ENCODE measurements at regions not wholly inside any gene's neighbourhood (a gene's known extent, or its start where the extent isn't known, plus 50 kb on each side); places are given as distances from the start of the nearest gene placed in this dataset.
"Not testable (repeated sequence)": the region's sequence is repeated elsewhere in the genome, so short reads cannot be mapped to it uniquely, and the experiment has no call there.

- TF ChIP-seq ZBTB21 (tag by site-specific recombination; IDR thresholded peaks at IDR 0.05): no peak
- TF ChIP-seq SP2 (tag by site-specific recombination; IDR thresholded peaks at IDR 0.05): no peak
- no peak for TF ChIP-seq ZNF302 (tag by site-specific recombination; IDR thresholded peaks at IDR 0.05; ENCODE audit: low read depth)
- TF ChIP-seq BCL11B (tag by site-specific recombination; IDR thresholded peaks at IDR 0.05; ENCODE audit: low read depth): no peak
- no peak for TF ChIP-seq ZBTB20 (tag by site-specific recombination; IDR thresholded peaks at IDR 0.05)
- no peak for TF ChIP-seq BCL6B (tag by site-specific recombination; IDR thresholded peaks at IDR 0.05)
- TF ChIP-seq ELK4 (IDR thresholded peaks at IDR 0.05; ENCODE audit: borderline replicate concordance, low read depth, low read length): no peak
- TF ChIP-seq ZNF266 (tag by site-specific recombination; IDR thresholded peaks at IDR 0.05; ENCODE audit: low read depth): no peak
- TF ChIP-seq ZNF26 (tag by site-specific recombination; IDR thresholded peaks at IDR 0.05): no peak
- TF ChIP-seq ZNF10 (tag by site-specific recombination; IDR thresholded peaks at IDR 0.05): no peak
- no peak for TF ChIP-seq ZNF23 (tag by site-specific recombination; IDR thresholded peaks at IDR 0.05; ENCODE audit: borderline replicate concordance)
- no peak for TF ChIP-seq ZSCAN18 (tag by site-specific recombination; IDR thresholded peaks at IDR 0.05)
- no peak for TF ChIP-seq ZNF626 (tag by site-specific recombination; IDR thresholded peaks at IDR 0.05)
- no peak for TF ChIP-seq EGR2 (tag by site-specific recombination; IDR thresholded peaks at IDR 0.05; ENCODE audit: low read depth)
- TF ChIP-seq ZNF398 (tag by site-specific recombination; IDR thresholded peaks at IDR 0.05): no peak
- TF ChIP-seq ZNF140 (tag by site-specific recombination; IDR thresholded peaks at IDR 0.05): no peak
- TF ChIP-seq KLF7 (tag by site-specific recombination; IDR thresholded peaks at IDR 0.05; ENCODE audit: borderline replicate concordance): no peak
- TF ChIP-seq ZNF157 (tag by site-specific recombination; IDR thresholded peaks at IDR 0.05): no peak
- no peaks in the 10 kb centered on the region for H3K36me3 ChIP-seq (ENCODE audit: control insufficient read depth in 2 of 2, insufficient read depth in 1 of 2, low read length in 2 of 2)
- no peaks in the 10 kb centered on the region for H3K9me3 ChIP-seq (ENCODE audit: control insufficient read depth, insufficient read depth, low read depth, low read length)
- H3K27ac ChIP-seq (ENCODE audit: extremely low read depth, low read depth, low read length): no peak overlapping the region
- POLR2A ChIA-PET: no interaction called here
- CTCF ChIA-PET: no interaction called here
- H3K4me3 ChIP-seq (ENCODE audit: low read depth, low read length): no peak overlapping the region
- no peaks in the 10 kb centered on the region for H3K4me1 ChIP-seq (ENCODE audit: control insufficient read depth, insufficient read depth, low read length)
These were observed 469.6 kb upstream of the NFIA start for GRCh38 chr1:60612790-60613189.

- CTCF ChIA-PET: interaction anchor here (0.6 kb wide), 1 partner anchor 82 kb away, joined by 3 read pairs; no protein-coding TSS in a partner anchor
- POLR2A ChIA-PET; H3K4me1 ChIP-seq (ENCODE audit: control insufficient read depth, insufficient read depth, low read length); H3K9me3 ChIP-seq (ENCODE audit: control insufficient read depth, insufficient read depth, low read depth, low read length); H3K27ac ChIP-seq (ENCODE audit: extremely low read depth, low read depth, low read length); H3K36me3 ChIP-seq (ENCODE audit: control insufficient read depth in 2 of 2, insufficient read depth in 1 of 2, low read length in 2 of 2); H3K4me3 ChIP-seq (ENCODE audit: low read depth, low read length): not testable (repeated sequence)
- peak; percentile 58; the same call in 1 of the 2 replicates for TF ChIP-seq ZNF146 (tag by site-specific recombination; IDR thresholded peaks at IDR 0.05)
- TF ChIP-seq ZNF280D (tag by site-specific recombination; IDR thresholded peaks at IDR 0.05): 0 out of 2 replicates have a peak, but pooled peaks have one; percentile 46
These were observed 475.4 kb upstream of the NFIA start for GRCh38 chr1:60606921-60607320.

Measured in HEK293 (cell line).